GM23338 (cell line): ENCODE measurements at regions not wholly inside any gene's neighbourhood (a gene's known extent, or its start where the extent isn't known, plus 50 kb on each side); places are given as distances from the start of the nearest gene placed in this dataset.

Source experiments
- ATAC-seq: fragments of 200-7000 bp; cut with Tn5 transposase; 3 replicates; pipeline ENCODE4 v1.9.1; 2020
- DNase-seq: peaks from one replicate; pipeline ENCODE4 v3.0.0-alpha.2; 2015; ENCODE audit warnings: low spot score
- H2AFZ ChIP-seq: fragments of 200-600 bp; sonication (generic); 2 replicates; pipeline ENCODE4 v1.8.0; 2016; ENCODE audit warnings: antibody characterized with exemption, mild to moderate bottlenecking, moderate library complexity
- H3F3A ChIP-seq: fragments of 200-600 bp; sonication (generic); replicated peaks from 2 replicates; pipeline ENCODE4 v1.8.0; 2017; ENCODE audit warnings: antibody characterized with exemption, mixed run types, low read depth
- H3K27ac ChIP-seq: fragments of 200-600 bp; sonication (generic); 2 replicates; pipeline ENCODE4 v1.6.1; 2016; ENCODE audit warnings: low read depth
- H3K27me3 ChIP-seq: fragments of 200-600 bp; sonication (generic); 2 replicates; pipeline ENCODE4 v1.8.0; 2016; ENCODE audit warnings: mild to moderate bottlenecking, mixed run types, moderate library complexity; ENCODE audit not compliant: insufficient read depth
- H3K36me3 ChIP-seq: fragments of 200-600 bp; sonication (generic); 2 replicates; pipeline ENCODE4 v1.8.0; 2016; ENCODE audit warnings: mild to moderate bottlenecking; ENCODE audit not compliant: insufficient read depth
- H3K4me1 ChIP-seq: fragments of 200-600 bp; sonication (generic); 2 replicates; pipeline ENCODE4 v1.8.0; 2016; ENCODE audit warnings: mild to moderate bottlenecking, moderate library complexity; ENCODE audit not compliant: insufficient read depth
- H3K4me2 ChIP-seq: fragments of 200-600 bp; sonication (generic); 2 replicates; pipeline ENCODE4 v1.7.1; 2017; ENCODE audit warnings: mixed run types
- H3K4me3 ChIP-seq: fragments of 200-600 bp; sonication (generic); 2 replicates; pipeline ENCODE4 v1.6.1; 2016; ENCODE audit warnings: mixed run types
- H3K79me2 ChIP-seq: fragments of 200-600 bp; sonication (generic); replicated peaks from 2 replicates; pipeline ENCODE4 v1.8.0; 2017; ENCODE audit warnings: mild to moderate bottlenecking; ENCODE audit not compliant: insufficient read depth
- H3K9me2 ChIP-seq: fragments of 200-600 bp; sonication (generic); 2 replicates; pipeline ENCODE4 v1.8.0; 2017; ENCODE audit not compliant: insufficient read depth
- H4K20me1 ChIP-seq: fragments of 200-600 bp; sonication (generic); replicated peaks from 2 replicates; pipeline ENCODE4 v1.8.0; 2017; ENCODE audit warnings: mild to moderate bottlenecking; ENCODE audit not compliant: insufficient read depth
- H3K27ac Mint-ChIP-seq: 2 replicates; pipeline ENCODE4 v1.8.0; 2020; ENCODE audit warnings: inconsistent platforms, mild to moderate bottlenecking, moderate library complexity, mixed read lengths
- H3K27me3 Mint-ChIP-seq: 3 replicates; pipeline ENCODE4 v1.8.0; 2022; ENCODE audit warnings: low read depth, mild to moderate bottlenecking, moderate library complexity, mixed read lengths, inconsistent platforms; ENCODE audit not compliant: insufficient read depth, poor library complexity
- H3K36me3 Mint-ChIP-seq: 3 replicates; pipeline ENCODE4 v1.8.0; 2021; ENCODE audit warnings: low read depth, mild to moderate bottlenecking, inconsistent platforms, moderate library complexity, mixed read lengths
- H3K4me1 Mint-ChIP-seq: 3 replicates; pipeline ENCODE4 v1.8.0; 2020; ENCODE audit warnings: mild to moderate bottlenecking, inconsistent platforms, mixed read lengths
- H3K4me3 Mint-ChIP-seq: 3 replicates; pipeline ENCODE4 v1.8.0; 2021; ENCODE audit warnings: moderate library complexity, mild to moderate bottlenecking, inconsistent platforms, mixed read lengths
- H3K9me3 Mint-ChIP-seq: 3 replicates; pipeline ENCODE4 v1.8.0; 2020; ENCODE audit warnings: moderate library complexity, mild to moderate bottlenecking, inconsistent platforms, mixed read lengths
- CREB1 ChIP-seq: fragments of 250-450 bp; sonication (Bioruptor Pico); IDR thresholded peaks from 2 replicates; pipeline ENCODE4 v1.5.0; 2020; ENCODE audit warnings: low read depth, mild to moderate bottlenecking, moderate library complexity
- CTCF ChIP-seq, 2 experiments: fragments of 200-600 bp in 1 of 2; sonication (generic) in 1 of 2; conservative IDR thresholded peaks; 2 replicates each; pipeline versions ENCODE4 v1.5.1 to v1.6.1; 2016 to 2017; ENCODE audit warnings: antibody characterized with exemption in 2 of 2, low read depth in 2 of 2, mild to moderate bottlenecking in 2 of 2, moderate library complexity in 1 of 2
- EZH2 ChIP-seq: fragments of 200-600 bp; sonication (generic); IDR thresholded peaks from one replicate; pipeline ENCODE4 v1.8.0; 2017; ENCODE audit warnings: antibody characterized with exemption, mild to moderate bottlenecking, low read depth; ENCODE audit not compliant: unreplicated experiment
- EZH2phosphoT487 ChIP-seq: fragments of 200-600 bp; sonication (generic); IDR thresholded peaks from one replicate; pipeline ENCODE4 v1.8.1; 2018; ENCODE audit warnings: antibody characterized with exemption; ENCODE audit not compliant: unreplicated experiment
- JUNB ChIP-seq: IDR thresholded peaks from one replicate; pipeline ENCODE4 v1.6.1; 2016; ENCODE audit warnings: antibody characterized with exemption; ENCODE audit not compliant: unreplicated experiment
- NANOG ChIP-seq: IDR thresholded peaks from 2 replicates; pipeline ENCODE4 v1.6.1; 2016; ENCODE audit warnings: antibody characterized with exemption, borderline replicate concordance
- POLR2AphosphoS5 ChIP-seq: IDR thresholded peaks from 2 replicates; pipeline ENCODE4 v1.6.1; 2016; ENCODE audit warnings: antibody characterized with exemption, low read depth
- STAT1 ChIP-seq: IDR thresholded peaks from one replicate; pipeline ENCODE4 v1.6.1; 2016; ENCODE audit warnings: antibody characterized with exemption; ENCODE audit not compliant: unreplicated experiment
- ZNF114 ChIP-seq: fragments of 250-450 bp; sonication (Bioruptor Pico); IDR thresholded peaks from 2 replicates; pipeline ENCODE4 v1.5.0; 2020; ENCODE audit warnings: mild to moderate bottlenecking, moderate library complexity
- ZNF331 ChIP-seq: fragments of 250-450 bp; sonication (Bioruptor Pico); IDR thresholded peaks from 2 replicates; pipeline ENCODE4 v1.5.0; 2020; ENCODE audit warnings: low read depth, mild to moderate bottlenecking, moderate library complexity
- ZNF462 ChIP-seq: fragments of 250-450 bp; sonication (Bioruptor Pico); IDR thresholded peaks from 2 replicates; pipeline ENCODE4 v1.5.0; 2020; ENCODE audit warnings: mild to moderate bottlenecking, moderate library complexity
- TF ChIP-seq, protein P1 (sequence below): IDR thresholded peaks from 2 replicates; pipeline ENCODE4 v1.6.1; 2016; ENCODE audit warnings: antibody characterized with exemption
- TF ChIP-seq, protein P2 (sequence below): IDR thresholded peaks from one replicate; pipeline ENCODE4 v1.6.1; 2018; ENCODE audit warnings: antibody characterized with exemption; ENCODE audit not compliant: unreplicated experiment

- Mint-ChIP-seq H3K27ac (no peak overlapping the region), H3K9me3 (no peaks in the 10 kb centered on the region; the same call in 2 of the 3 replicates)
- TF ChIP-seq CTCF (conservative IDR thresholded peaks at IDR 0.05; ENCODE audit: low read depth in 2 of 2) = no peak
- TF ChIP-seq ZNF331 (CRISPR knock-in tag) = no peak
- no peak for TF ChIP-seq JUNB
- no peak for TF ChIP-seq NANOG
- TF ChIP-seq, protein P1, sequence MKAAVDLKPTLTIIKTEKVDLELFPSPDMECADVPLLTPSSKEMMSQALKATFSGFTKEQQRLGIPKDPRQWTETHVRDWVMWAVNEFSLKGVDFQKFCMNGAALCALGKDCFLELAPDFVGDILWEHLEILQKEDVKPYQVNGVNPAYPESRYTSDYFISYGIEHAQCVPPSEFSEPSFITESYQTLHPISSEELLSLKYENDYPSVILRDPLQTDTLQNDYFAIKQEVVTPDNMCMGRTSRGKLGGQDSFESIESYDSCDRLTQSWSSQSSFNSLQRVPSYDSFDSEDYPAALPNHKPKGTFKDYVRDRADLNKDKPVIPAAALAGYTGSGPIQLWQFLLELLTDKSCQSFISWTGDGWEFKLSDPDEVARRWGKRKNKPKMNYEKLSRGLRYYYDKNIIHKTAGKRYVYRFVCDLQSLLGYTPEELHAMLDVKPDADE = no peak
- no peak for TF ChIP-seq ZNF462 (CRISPR knock-in tag)
- TF ChIP-seq CREB1 (CRISPR knock-in tag) = no peak
- no peak for TF ChIP-seq EZH2
- TF ChIP-seq POLR2AphosphoS5 = no peak
- no peak for TF ChIP-seq ZNF114 (CRISPR knock-in tag)
- TF ChIP-seq, protein P2, sequence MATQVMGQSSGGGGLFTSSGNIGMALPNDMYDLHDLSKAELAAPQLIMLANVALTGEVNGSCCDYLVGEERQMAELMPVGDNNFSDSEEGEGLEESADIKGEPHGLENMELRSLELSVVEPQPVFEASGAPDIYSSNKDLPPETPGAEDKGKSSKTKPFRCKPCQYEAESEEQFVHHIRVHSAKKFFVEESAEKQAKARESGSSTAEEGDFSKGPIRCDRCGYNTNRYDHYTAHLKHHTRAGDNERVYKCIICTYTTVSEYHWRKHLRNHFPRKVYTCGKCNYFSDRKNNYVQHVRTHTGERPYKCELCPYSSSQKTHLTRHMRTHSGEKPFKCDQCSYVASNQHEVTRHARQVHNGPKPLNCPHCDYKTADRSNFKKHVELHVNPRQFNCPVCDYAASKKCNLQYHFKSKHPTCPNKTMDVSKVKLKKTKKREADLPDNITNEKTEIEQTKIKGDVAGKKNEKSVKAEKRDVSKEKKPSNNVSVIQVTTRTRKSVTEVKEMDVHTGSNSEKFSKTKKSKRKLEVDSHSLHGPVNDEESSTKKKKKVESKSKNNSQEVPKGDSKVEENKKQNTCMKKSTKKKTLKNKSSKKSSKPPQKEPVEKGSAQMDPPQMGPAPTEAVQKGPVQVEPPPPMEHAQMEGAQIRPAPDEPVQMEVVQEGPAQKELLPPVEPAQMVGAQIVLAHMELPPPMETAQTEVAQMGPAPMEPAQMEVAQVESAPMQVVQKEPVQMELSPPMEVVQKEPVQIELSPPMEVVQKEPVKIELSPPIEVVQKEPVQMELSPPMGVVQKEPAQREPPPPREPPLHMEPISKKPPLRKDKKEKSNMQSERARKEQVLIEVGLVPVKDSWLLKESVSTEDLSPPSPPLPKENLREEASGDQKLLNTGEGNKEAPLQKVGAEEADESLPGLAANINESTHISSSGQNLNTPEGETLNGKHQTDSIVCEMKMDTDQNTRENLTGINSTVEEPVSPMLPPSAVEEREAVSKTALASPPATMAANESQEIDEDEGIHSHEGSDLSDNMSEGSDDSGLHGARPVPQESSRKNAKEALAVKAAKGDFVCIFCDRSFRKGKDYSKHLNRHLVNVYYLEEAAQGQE = no peak
- TF ChIP-seq STAT1 = no peak
- no peak for TF ChIP-seq EZH2phosphoT487
These were observed 58.8 kb upstream of the MKLN1 start for GRCh38 chr7:131268906-131269305.

More at GRCh38 chr7:131268906-131269305, 58.8 kb upstream of the MKLN1 start:
- no peaks in the 10 kb centered on the region for H3F3A ChIP-seq
- no peaks in the 10 kb centered on the region for H3K79me2 ChIP-seq
- H3K27ac ChIP-seq = no peak overlapping the region
- no peaks in the 10 kb centered on the region for H3K36me3 Mint-ChIP-seq
- H3K27me3 Mint-ChIP-seq = no peaks in the 10 kb centered on the region
- H3K4me3 ChIP-seq = no peak overlapping the region
- H4K20me1 ChIP-seq = no peaks in the 10 kb centered on the region
- H3K4me1 ChIP-seq = 0 out of 2 replicates have a peak, but pooled peaks cover 4% of the 10 kb centered on the region
- no peak overlapping the region for H2AFZ ChIP-seq
- DNase-seq = no peak
- H3K9me2 ChIP-seq = 0 out of 2 replicates have a peak, but pooled peaks cover 7% of the 10 kb centered on the region
- H3K4me2 ChIP-seq = no peak overlapping the region
- H3K4me1 Mint-ChIP-seq = peaks cover 2% of the 10 kb centered on the region
- no peaks in the 10 kb centered on the region for H3K36me3 ChIP-seq
- no peak overlapping the region for H3K4me3 Mint-ChIP-seq
- ATAC-seq = no peak
- no peaks in the 10 kb centered on the region for H3K27me3 ChIP-seq
